ENCODE measurements at regions not wholly inside any gene's neighbourhood (a gene's known extent, or its start where the extent isn't known, plus 50 kb on each side); places are given as distances from the start of the nearest gene placed in this dataset.

GRCh38 chr6:93822434-93823265 is 403.3 kb upstream of the EPHA7 start:
- POLR2A ChIA-PET = no interaction called here
- CTCF ChIA-PET = no interaction called here
- TF ChIP-seq SUZ12 (IDR thresholded peaks at IDR 0.05) = no peak
- TF ChIP-seq ELF4 (IDR thresholded peaks at IDR 0.05) = no peak
- no peak for TF ChIP-seq FOXM1 (IDR thresholded peaks at IDR 0.05; ENCODE audit: borderline replicate concordance)
- no peak for TF ChIP-seq SP1 (IDR thresholded peaks at IDR 0.05)
- TF ChIP-seq FOXA1 (IDR thresholded peaks at IDR 0.05) = no peak
- DNase-seq (ENCODE audit: extremely low spot score) = no peak

GRCh38 chr6:93821953-93822352 is 402.6 kb upstream of the EPHA7 start:
- TF ChIP-seq BHLHE40 (IDR thresholded peaks at IDR 0.05; ENCODE audit: borderline replicate concordance) (no peak), CTBP1 (IDR thresholded peaks at IDR 0.05; ENCODE audit: borderline replicate concordance) (no peak)
- ChIA-PET CTCF (no interaction called here), POLR2A (no interaction called here)
- no peak for DNase-seq (ENCODE audit: extremely low spot score)

GRCh38 chr6:93820465-93821082 is 401.2 kb upstream of the EPHA7 start:
- ChIA-PET CTCF (no interaction called here), POLR2A (no interaction called here)
- no peak for DNase-seq (ENCODE audit: extremely low spot score)
- TF ChIP-seq SP1 (IDR thresholded peaks at IDR 0.05) (no peak), HDGF (IDR thresholded peaks at IDR 0.05; ENCODE audit: borderline replicate concordance) (no peak), TARDBP (IDR thresholded peaks at IDR 0.05) (no peak), CTBP1 (IDR thresholded peaks at IDR 0.05; ENCODE audit: borderline replicate concordance) (no peak), BHLHE40 (IDR thresholded peaks at IDR 0.05; ENCODE audit: borderline replicate concordance) (no peak), FOXA1 (IDR thresholded peaks at IDR 0.05) (no peak), FOXK2 (IDR thresholded peaks at IDR 0.05) (no peak), SUZ12 (IDR thresholded peaks at IDR 0.05) (no peak), ZNF384 (IDR thresholded peaks at IDR 0.05) (no peak), ELF4 (IDR thresholded peaks at IDR 0.05) (no peak), L3MBTL2 (conservative IDR thresholded peaks at IDR 0.05) (no peak), PKNOX1 (IDR thresholded peaks at IDR 0.05) (no peak), FOXM1 (IDR thresholded peaks at IDR 0.05; ENCODE audit: borderline replicate concordance) (no peak), NFRKB (IDR thresholded peaks at IDR 0.05) (no peak), LEF1 (IDR thresholded peaks at IDR 0.05; ENCODE audit: borderline replicate concordance) (no peak), ARNT (IDR thresholded peaks at IDR 0.05) (no peak)

- ChIA-PET POLR2A (interaction anchor here (0.7 kb wide), 1 partner anchor 19 kb away, joined by 6 read pairs; no protein-coding TSS in a partner anchor), CTCF (interaction anchor here (0.7 kb wide), 1 partner anchor 28 kb away, joined by 7 read pairs; no protein-coding TSS in a partner anchor)
- no peak for TF ChIP-seq FOXA1 (IDR thresholded peaks at IDR 0.05)
- no peak; the same call in 1 of the 2 replicates for TF ChIP-seq PKNOX1 (IDR thresholded peaks at IDR 0.05)
- TF ChIP-seq SP1 (IDR thresholded peaks at IDR 0.05) = no peak
- TF ChIP-seq TARDBP (IDR thresholded peaks at IDR 0.05) = no peak
- TF ChIP-seq L3MBTL2 (conservative IDR thresholded peaks at IDR 0.05) = no peak
- TF ChIP-seq NFRKB (IDR thresholded peaks at IDR 0.05) = no peak
- TF ChIP-seq ZNF384 (IDR thresholded peaks at IDR 0.05) = no peak
- TF ChIP-seq ELF4 (IDR thresholded peaks at IDR 0.05) = no peak
- TF ChIP-seq CTBP1 (IDR thresholded peaks at IDR 0.05; ENCODE audit: borderline replicate concordance) = no peak
- TF ChIP-seq BHLHE40 (IDR thresholded peaks at IDR 0.05; ENCODE audit: borderline replicate concordance) = no peak
- TF ChIP-seq HDGF (IDR thresholded peaks at IDR 0.05; ENCODE audit: borderline replicate concordance) = no peak
- TF ChIP-seq SUZ12 (IDR thresholded peaks at IDR 0.05) = no peak
- no peak for TF ChIP-seq FOXM1 (IDR thresholded peaks at IDR 0.05; ENCODE audit: borderline replicate concordance)
- TF ChIP-seq FOXK2 (IDR thresholded peaks at IDR 0.05) = no peak
- TF ChIP-seq LEF1 (IDR thresholded peaks at IDR 0.05; ENCODE audit: borderline replicate concordance) = no peak
- TF ChIP-seq ARNT (IDR thresholded peaks at IDR 0.05) = no peak
- peak; percentile 4 for DNase-seq (ENCODE audit: extremely low spot score)
Observed at GRCh38 chr6:93819189-93819588, 399.8 kb upstream of the EPHA7 start.

- ChIA-PET CTCF (no interaction called here), POLR2A (no interaction called here)
Observed at GRCh38 chr6:93817937-93818336, 398.6 kb upstream of the EPHA7 start.

More at GRCh38 chr6:93817937-93818336, 398.6 kb upstream of the EPHA7 start:
- DNase-seq (ENCODE audit: extremely low spot score) = no peak
- TF ChIP-seq ARNT (IDR thresholded peaks at IDR 0.05) (no peak), TARDBP (IDR thresholded peaks at IDR 0.05) (no peak), SP1 (IDR thresholded peaks at IDR 0.05) (no peak), NFRKB (IDR thresholded peaks at IDR 0.05) (no peak), ELF4 (IDR thresholded peaks at IDR 0.05) (no peak), FOXM1 (IDR thresholded peaks at IDR 0.05; ENCODE audit: borderline replicate concordance) (no peak), L3MBTL2 (conservative IDR thresholded peaks at IDR 0.05) (no peak), BHLHE40 (IDR thresholded peaks at IDR 0.05; ENCODE audit: borderline replicate concordance) (no peak), HDGF (IDR thresholded peaks at IDR 0.05; ENCODE audit: borderline replicate concordance) (no peak), CTBP1 (IDR thresholded peaks at IDR 0.05; ENCODE audit: borderline replicate concordance) (no peak), FOXA1 (IDR thresholded peaks at IDR 0.05) (no peak), SUZ12 (IDR thresholded peaks at IDR 0.05) (no peak), PKNOX1 (IDR thresholded peaks at IDR 0.05) (no peak), ZNF384 (IDR thresholded peaks at IDR 0.05) (no peak), LEF1 (IDR thresholded peaks at IDR 0.05; ENCODE audit: borderline replicate concordance) (no peak), FOXK2 (IDR thresholded peaks at IDR 0.05) (no peak)
